GM12872 (cell line): ENCODE measurements at regions not wholly inside any gene's neighbourhood (a gene's known extent, or its start where the extent isn't known, plus 50 kb on each side); places are given as distances from the start of the nearest gene placed in this dataset.

ENCODE experiments used
- CTCF ChIP-seq: IDR thresholded peaks from 3 replicates; pipeline ENCODE4 v1.5.1; 2011; ENCODE audit warnings: low read depth, mild to moderate bottlenecking, low read length, moderate library complexity; ENCODE audit not compliant: insufficient read depth

- TF ChIP-seq CTCF: no peak
These were observed 824.8 kb upstream of the SOX9 start for GRCh38 chr17:71296005-71296404.

GRCh38 chr17:71301063-71301462 lies 819.8 kb upstream of the SOX9 start:
- TF ChIP-seq CTCF: no peak

- TF ChIP-seq CTCF: no peak
These were observed 817.9 kb upstream of the SOX9 start for GRCh38 chr17:71302721-71303549.

GRCh38 chr17:71304498-71305158 lies 816.2 kb upstream of the SOX9 start:
- TF ChIP-seq CTCF: no peak

GRCh38 chr17:71313866-71314265 lies 807.0 kb upstream of the SOX9 start:
- no peak for TF ChIP-seq CTCF

- TF ChIP-seq CTCF: no peak
These were observed 805.3 kb upstream of the SOX9 start for GRCh38 chr17:71315568-71315967.

GRCh38 chr17:71316176-71316897 lies 804.5 kb upstream of the SOX9 start:
- no peak for TF ChIP-seq CTCF
